Endothelial cell of umbilical vein (primary cell): ENCODE measurements at regions not wholly inside any gene's neighbourhood (a gene's known extent, or its start where the extent isn't known, plus 50 kb on each side); places are given as distances from the start of the nearest gene placed in this dataset.
"Not testable (repeated sequence)": the region's sequence is repeated elsewhere in the genome, so short reads cannot be mapped to it uniquely, and the experiment has no call there.

Experiments
- EZH2 ChIP-seq: IDR thresholded peaks from 2 replicates; pipeline ENCODE4 v1.6.1; 2012; ENCODE audit warnings: borderline replicate concordance, low read depth, mild to moderate bottlenecking, moderate library complexity, low read length, inconsistent platforms; ENCODE audit not compliant: severe bottlenecking
- GATA2 ChIP-seq: IDR thresholded peaks from 2 replicates; pipeline ENCODE4 v1.7.0; 2011; ENCODE audit warnings: low read depth, mild to moderate bottlenecking, moderate library complexity, mixed read lengths, low read length; ENCODE audit not compliant: insufficient read length, insufficient read depth
- MAX ChIP-seq: IDR thresholded peaks from 2 replicates; pipeline ENCODE4 v1.6.1; 2011; ENCODE audit not compliant: insufficient read depth, insufficient read length
- MYC ChIP-seq: IDR thresholded peaks from one replicate; pipeline ENCODE4 v1.6.1; 2011; ENCODE audit warnings: mild to moderate bottlenecking, low read depth, low read length
- POLR2A ChIP-seq: IDR thresholded peaks from 2 replicates; pipeline ENCODE4 v1.6.1; 2012; ENCODE audit warnings: low read depth, mild to moderate bottlenecking, control low read depth, low read length
- POLR2AphosphoS5 ChIP-seq: IDR thresholded peaks from 2 replicates; pipeline ENCODE4 v1.6.1; 2012; ENCODE audit warnings: low read depth, mild to moderate bottlenecking, control low read depth, low read length, moderate library complexity; ENCODE audit not compliant: insufficient read depth
- TF ChIP-seq, protein P1 (sequence below), 2 donors: IDR thresholded peaks; 1 replicate in 1 of 2; 2 replicates in 1 of 2; pipeline ENCODE4 v1.5.1; 2011; ENCODE audit warnings: low read length in 2 of 2, mild to moderate bottlenecking in 2 of 2, moderate library complexity in 2 of 2, control low read depth in 1 of 2, inconsistent platforms in 1 of 2, low read depth in 1 of 2; ENCODE audit not compliant: insufficient read depth in 1 of 2; ENCODE audit errors: extremely low read depth in 1 of 2

- TF ChIP-seq MAX, POLR2AphosphoS5, POLR2A, EZH2, GATA2, MYC: not testable (repeated sequence)
- TF ChIP-seq, protein P1, sequence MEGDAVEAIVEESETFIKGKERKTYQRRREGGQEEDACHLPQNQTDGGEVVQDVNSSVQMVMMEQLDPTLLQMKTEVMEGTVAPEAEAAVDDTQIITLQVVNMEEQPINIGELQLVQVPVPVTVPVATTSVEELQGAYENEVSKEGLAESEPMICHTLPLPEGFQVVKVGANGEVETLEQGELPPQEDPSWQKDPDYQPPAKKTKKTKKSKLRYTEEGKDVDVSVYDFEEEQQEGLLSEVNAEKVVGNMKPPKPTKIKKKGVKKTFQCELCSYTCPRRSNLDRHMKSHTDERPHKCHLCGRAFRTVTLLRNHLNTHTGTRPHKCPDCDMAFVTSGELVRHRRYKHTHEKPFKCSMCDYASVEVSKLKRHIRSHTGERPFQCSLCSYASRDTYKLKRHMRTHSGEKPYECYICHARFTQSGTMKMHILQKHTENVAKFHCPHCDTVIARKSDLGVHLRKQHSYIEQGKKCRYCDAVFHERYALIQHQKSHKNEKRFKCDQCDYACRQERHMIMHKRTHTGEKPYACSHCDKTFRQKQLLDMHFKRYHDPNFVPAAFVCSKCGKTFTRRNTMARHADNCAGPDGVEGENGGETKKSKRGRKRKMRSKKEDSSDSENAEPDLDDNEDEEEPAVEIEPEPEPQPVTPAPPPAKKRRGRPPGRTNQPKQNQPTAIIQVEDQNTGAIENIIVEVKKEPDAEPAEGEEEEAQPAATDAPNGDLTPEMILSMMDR (IDR thresholded peaks at IDR 0.05; ENCODE audit: extremely low read depth in 1 of 2, insufficient read depth in 1 of 2, low read depth in 1 of 2, low read length in 2 of 2), result not testable (repeated sequence)
Measured at GRCh38 chr4:4089716-4090419, 136.9 kb downstream of the OTOP1 start.
